ENCODE measurements at regions not wholly inside any gene's neighbourhood (a gene's known extent, or its start where the extent isn't known, plus 50 kb on each side); places are given as distances from the start of the nearest gene placed in this dataset.
"Not testable (repeated sequence)": the region's sequence is repeated elsewhere in the genome, so short reads cannot be mapped to it uniquely, and the experiment has no call there.

DNA sequence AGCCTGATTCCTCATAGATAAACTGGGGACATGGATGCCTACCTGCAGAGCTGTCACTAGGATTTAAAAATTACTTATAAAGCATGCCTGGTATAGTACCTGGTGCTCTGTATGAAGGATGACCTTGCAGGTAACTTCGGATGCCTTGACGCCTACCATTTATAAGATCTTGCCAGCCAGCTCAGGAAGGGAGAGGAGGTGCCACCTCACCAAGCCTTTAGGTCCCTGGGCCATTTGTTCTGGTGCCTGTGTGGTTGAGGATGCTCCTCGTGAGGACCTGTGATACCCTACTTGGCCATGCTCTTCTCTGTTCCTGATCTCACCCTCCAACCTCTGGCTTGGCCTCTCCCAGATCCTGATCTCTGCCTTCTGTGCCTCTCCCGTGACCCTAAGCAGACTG lies 85.2 kb downstream of the FDX1 start:
- DNase-seq = no peak

DNA sequence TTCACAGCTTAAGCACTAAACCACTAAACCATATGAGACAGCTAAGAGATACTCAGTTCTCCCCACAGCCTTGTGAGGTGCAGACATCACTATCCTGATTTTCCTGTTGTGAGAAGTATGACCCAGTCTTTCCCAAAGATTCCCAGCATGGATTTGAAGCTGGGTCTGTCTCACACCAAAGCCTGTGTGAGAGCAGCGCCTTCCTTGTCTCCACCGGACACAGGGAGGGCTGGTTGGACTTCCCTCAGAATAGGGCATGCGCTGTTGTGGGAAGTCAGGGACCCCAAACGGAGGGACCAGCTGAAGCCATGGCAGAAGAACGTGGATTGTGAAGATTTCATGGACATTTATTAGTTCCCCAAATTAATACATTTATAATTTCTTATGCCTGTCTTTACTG lies 87.6 kb downstream of the FDX1 start:
- DNase-seq = not testable (repeated sequence)

DNA sequence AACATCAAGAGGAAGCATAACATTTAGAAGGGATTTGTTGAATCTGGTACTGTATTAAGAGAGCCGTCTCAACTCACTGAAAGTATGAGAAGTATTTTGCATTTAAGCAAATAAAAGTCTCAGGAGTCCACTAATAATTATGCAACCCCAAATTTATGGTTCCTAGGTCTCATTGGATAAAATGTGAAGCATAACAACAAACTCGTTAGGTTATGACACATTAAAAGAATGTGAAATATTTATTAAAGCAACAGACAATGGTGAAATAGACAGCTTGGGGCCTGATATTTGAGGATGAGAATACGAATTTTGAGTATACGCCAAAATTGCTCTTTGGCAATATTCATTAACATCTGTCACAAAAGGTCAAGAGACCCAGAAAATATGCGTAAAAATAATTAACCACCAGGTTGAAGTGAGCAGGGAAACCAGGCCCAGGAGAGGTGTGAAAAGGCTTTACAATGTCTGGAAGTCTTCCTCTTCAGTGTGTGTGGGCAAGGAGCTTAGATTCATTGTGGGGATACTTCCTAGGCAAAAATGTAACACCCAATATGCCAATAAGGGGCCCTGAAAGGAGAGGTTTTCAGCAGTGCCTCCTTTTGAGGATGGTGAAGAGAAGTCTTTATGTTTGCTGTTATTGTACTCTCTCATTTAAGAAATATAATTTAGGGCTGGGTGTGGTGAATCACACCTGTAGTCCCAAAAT lies 89.2 kb downstream of the FDX1 start:
- no peak for DNase-seq

DNA sequence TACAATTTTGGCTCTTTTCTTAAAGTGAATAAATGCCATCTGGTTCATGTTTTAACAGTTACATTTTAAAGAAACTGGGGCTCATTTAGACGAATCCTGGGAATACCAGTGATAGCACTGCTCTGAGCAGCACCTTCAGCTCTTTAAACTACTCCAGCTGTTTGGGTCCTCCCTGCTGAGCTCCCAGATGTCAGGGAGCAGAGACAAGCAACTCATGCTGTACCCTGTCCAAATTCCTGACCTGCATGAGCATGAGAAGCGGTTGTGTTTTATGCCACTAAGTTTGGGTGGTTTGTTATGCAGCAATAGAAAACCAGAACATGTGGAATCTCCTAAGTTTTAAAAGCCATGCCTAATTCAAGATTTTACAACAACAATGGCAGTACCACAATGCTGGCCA lies 90.0 kb downstream of the FDX1 start:
- DNase-seq = no peak

DNA sequence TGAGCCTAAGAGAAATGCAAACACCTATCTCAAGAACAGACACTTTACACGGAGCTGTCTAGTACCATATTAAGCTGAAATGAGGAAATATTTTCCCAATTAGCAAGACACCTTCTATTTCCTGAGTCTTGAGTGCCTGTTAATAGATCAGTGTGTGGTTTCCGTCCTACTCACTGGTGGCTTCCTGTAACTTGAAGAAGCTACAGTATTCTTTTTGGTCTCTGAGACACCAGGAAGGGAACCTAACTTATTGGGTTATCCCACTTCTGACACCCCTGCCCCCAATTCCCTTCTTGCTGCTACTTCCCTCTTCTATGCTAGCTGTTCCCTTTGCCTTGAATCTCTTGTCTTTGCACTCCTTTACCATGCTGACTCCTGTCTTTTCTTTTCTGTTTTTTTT lies 92.7 kb downstream of the FDX1 start:
- no peak for DNase-seq

DNA sequence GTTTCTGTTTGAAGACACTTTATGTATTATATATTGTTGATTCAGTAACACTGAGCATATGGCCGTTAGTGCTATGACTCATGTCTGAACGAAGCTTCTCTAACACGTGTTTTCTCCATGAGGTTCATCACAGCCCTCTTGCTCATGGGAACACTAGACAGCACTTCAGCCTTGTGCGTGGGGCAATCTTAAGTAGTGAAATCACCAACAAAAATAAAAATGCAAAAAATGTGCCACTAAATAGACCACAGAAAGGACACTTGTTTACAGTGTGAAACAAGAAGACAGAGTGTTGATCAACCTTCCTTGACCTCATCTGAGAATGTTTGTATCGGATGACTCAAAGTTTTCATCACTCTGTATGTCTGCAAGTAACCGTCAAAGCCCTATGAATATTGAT lies 94.5 kb downstream of the FDX1 start:
- DNase-seq = peak; percentile 5

DNA sequence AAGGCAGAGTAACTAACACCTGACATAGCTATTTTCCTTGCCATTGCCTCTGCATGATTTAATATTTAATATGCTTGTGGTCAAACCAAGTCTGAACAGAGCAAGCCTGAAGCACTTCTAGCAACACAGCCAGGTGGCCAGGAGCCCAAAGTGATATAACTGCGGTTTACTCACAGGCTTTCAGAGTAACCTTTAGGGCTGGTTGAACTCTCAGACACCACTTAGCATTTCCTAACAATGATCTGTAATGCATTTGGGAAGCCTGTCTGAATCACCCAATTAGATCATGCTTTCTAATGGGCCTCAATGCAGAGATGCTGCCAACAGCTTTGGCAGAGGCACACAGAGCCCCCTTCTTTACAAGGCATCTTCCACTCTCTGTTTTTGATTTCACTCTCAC lies 96.1 kb downstream of the FDX1 start:
- DNase-seq = no peak

DNA sequence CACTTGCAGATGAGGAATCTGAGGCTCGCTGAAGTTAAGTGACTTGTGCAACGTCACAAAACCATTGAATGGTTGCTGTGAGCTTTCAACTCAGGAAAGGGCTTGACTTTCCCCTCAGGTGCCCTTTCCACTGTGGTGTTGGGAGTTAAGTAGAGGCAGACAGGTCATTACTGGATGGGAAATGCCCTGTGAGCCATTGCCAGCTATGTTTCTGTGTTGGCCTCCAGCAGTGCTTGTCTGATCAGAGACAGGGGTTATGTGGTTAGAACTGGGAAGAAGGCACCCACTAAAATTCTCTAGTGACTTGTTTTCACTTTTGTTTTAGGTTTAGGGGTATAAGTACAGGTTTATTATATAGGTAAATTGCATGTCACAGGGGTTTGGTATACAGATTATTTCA lies 96.6 kb downstream of the FDX1 start:
- DNase-seq = no peak

Measured in NCI-H1694 treated with DMSO at 0.1 percent for 48 hours (cell line).